ENCODE measurements at regions not wholly inside any gene's neighbourhood (a gene's known extent, or its start where the extent isn't known, plus 50 kb on each side); places are given as distances from the start of the nearest gene placed in this dataset.

GRCh38 chr4:24241511-24241910, 342.8 kb downstream of the DHX15 start:
- no peak for TF ChIP-seq CTCF (IDR thresholded peaks at IDR 0.05; ENCODE audit: low read depth, low read length)
- no peak for DNase-seq (ENCODE audit: extremely low read depth, low read depth)

GRCh38 chr4:24240655-24241054, 343.7 kb downstream of the DHX15 start:
- DNase-seq (ENCODE audit: extremely low read depth, low read depth): no peak
- TF ChIP-seq CTCF (IDR thresholded peaks at IDR 0.05; ENCODE audit: low read depth, low read length): no peak

GRCh38 chr4:24237709-24238108, 346.6 kb downstream of the DHX15 start:
- TF ChIP-seq CTCF (IDR thresholded peaks at IDR 0.05; ENCODE audit: low read depth, low read length): no peak
- no peak for DNase-seq (ENCODE audit: extremely low read depth, low read depth)

GRCh38 chr4:24236532-24236931, 346.7 kb upstream of the PPARGC1A start:
- no peak for TF ChIP-seq CTCF (IDR thresholded peaks at IDR 0.05; ENCODE audit: low read depth, low read length)
- DNase-seq (ENCODE audit: extremely low read depth, low read depth): no peak

GRCh38 chr4:24236120-24236519, 346.3 kb upstream of the PPARGC1A start:
- DNase-seq (ENCODE audit: extremely low read depth, low read depth): no peak
- TF ChIP-seq CTCF (IDR thresholded peaks at IDR 0.05; ENCODE audit: low read depth, low read length): no peak

- TF ChIP-seq CTCF (IDR thresholded peaks at IDR 0.05; ENCODE audit: low read depth, low read length): no peak
- no peak for DNase-seq (ENCODE audit: extremely low read depth, low read depth)
These were observed 345.8 kb upstream of the PPARGC1A start for GRCh38 chr4:24235618-24236017.

GRCh38 chr4:24234288-24234848, 344.5 kb upstream of the PPARGC1A start:
- no peak for DNase-seq (ENCODE audit: extremely low read depth, low read depth)
- TF ChIP-seq CTCF (IDR thresholded peaks at IDR 0.05; ENCODE audit: low read depth, low read length): no peak
